HG03378 (cell line): ENCODE measurements at regions not wholly inside any gene's neighbourhood (a gene's known extent, or its start where the extent isn't known, plus 50 kb on each side); places are given as distances from the start of the nearest gene placed in this dataset.

Experiments used
- ATAC-seq: cut with Tn5 transposase; IDR thresholded peaks from one replicate; pipeline ENCODE4 v1.9.1; 2021; ENCODE audit warnings: mild to moderate bottlenecking, moderate library complexity; ENCODE audit not compliant: unreplicated experiment

GRCh38 chr2:67015681-67016080 lies 381.5 kb upstream of the ETAA1 start:
- no peak for ATAC-seq

GRCh38 chr2:67018301-67018700 lies 378.8 kb upstream of the ETAA1 start:
- ATAC-seq, result no peak

- no peak for ATAC-seq
Measured at GRCh38 chr2:67032076-67032475, 365.1 kb upstream of the ETAA1 start.

- ATAC-seq, result no peak
Measured at GRCh38 chr2:67036444-67036843, 360.7 kb upstream of the ETAA1 start.

- no peak for ATAC-seq
Measured at GRCh38 chr2:67037655-67038054, 359.5 kb upstream of the ETAA1 start.

- ATAC-seq, result no peak
Measured at GRCh38 chr2:67038195-67038594, 358.9 kb upstream of the ETAA1 start.

GRCh38 chr2:67039058-67039457 lies 358.1 kb upstream of the ETAA1 start:
- ATAC-seq, result no peak

- ATAC-seq, result no peak
Measured at GRCh38 chr2:67039517-67040103, 357.5 kb upstream of the ETAA1 start.

- ATAC-seq, result no peak
Measured at GRCh38 chr2:67041051-67041450, 356.1 kb upstream of the ETAA1 start.

GRCh38 chr2:67043781-67044478 lies 353.2 kb upstream of the ETAA1 start:
- ATAC-seq, result no peak

GRCh38 chr2:67046591-67046990 lies 350.5 kb upstream of the ETAA1 start:
- no peak for ATAC-seq

- ATAC-seq, result no peak
Measured at GRCh38 chr2:67048314-67048713, 348.8 kb upstream of the ETAA1 start.

GRCh38 chr2:67050622-67051021 lies 346.5 kb upstream of the ETAA1 start:
- no peak for ATAC-seq

- ATAC-seq, result no peak
Measured at GRCh38 chr2:67054728-67055127, 342.4 kb upstream of the ETAA1 start.

GRCh38 chr2:67055387-67056304 lies 341.5 kb upstream of the ETAA1 start:
- no peak for ATAC-seq

- no peak for ATAC-seq
Measured at GRCh38 chr2:67057123-67057522, 340.0 kb upstream of the ETAA1 start.

- ATAC-seq, result no peak
Measured at GRCh38 chr2:67057901-67058703, 339.0 kb upstream of the ETAA1 start.

GRCh38 chr2:67065046-67065445 lies 332.1 kb upstream of the ETAA1 start:
- ATAC-seq, result no peak

GRCh38 chr2:67066782-67067181 lies 330.4 kb upstream of the ETAA1 start:
- ATAC-seq, result no peak

GRCh38 chr2:67067656-67068055 lies 329.5 kb upstream of the ETAA1 start:
- no peak for ATAC-seq

- no peak for ATAC-seq
Measured at GRCh38 chr2:67070826-67071225, 326.3 kb upstream of the ETAA1 start.
